ENCODE measurements at regions not wholly inside any gene's neighbourhood (a gene's known extent, or its start where the extent isn't known, plus 50 kb on each side); places are given as distances from the start of the nearest gene placed in this dataset.

- no peaks in the 10 kb centered on the region for H3K4me1 ChIP-seq (ENCODE audit: control insufficient read depth in 2 of 2, insufficient read depth in 2 of 2, low read length in 2 of 2)
- no peak overlapping the region for H3K27ac ChIP-seq (ENCODE audit: low read depth in 2 of 2, low read length in 2 of 2)
- H3K9ac ChIP-seq (ENCODE audit: low read depth in 1 of 2, low read length in 2 of 2), result no peak overlapping the region
- no peak overlapping the region for H3K4me3 ChIP-seq (ENCODE audit: low read length in 2 of 2)
- H3K27me3 ChIP-seq (ENCODE audit: control insufficient read depth in 2 of 2, insufficient read depth in 2 of 2, low read length in 2 of 2), result no peaks in the 10 kb centered on the region
- no peaks in the 10 kb centered on the region for H3K9me3 ChIP-seq (ENCODE audit: control insufficient read depth in 2 of 2, low read length in 2 of 2)
- no peaks in the 10 kb centered on the region for H3K36me3 ChIP-seq (ENCODE audit: control insufficient read depth in 2 of 2, insufficient read depth in 2 of 2, low read length in 2 of 2)
Measured at GRCh38 chr11:23221366-23221765, 361.1 kb upstream of the CCDC179 start.

GRCh38 chr11:23226331-23227077 lies 366.2 kb upstream of the CCDC179 start:
- H3K36me3 ChIP-seq (ENCODE audit: control insufficient read depth in 2 of 2, insufficient read depth in 2 of 2, low read length in 2 of 2), result no peaks in the 10 kb centered on the region
- no peaks in the 10 kb centered on the region for H3K9me3 ChIP-seq (ENCODE audit: control insufficient read depth in 2 of 2, low read length in 2 of 2)
- H3K27me3 ChIP-seq (ENCODE audit: control insufficient read depth in 2 of 2, insufficient read depth in 2 of 2, low read length in 2 of 2), result no peaks in the 10 kb centered on the region
- H3K9ac ChIP-seq (ENCODE audit: low read depth in 1 of 2, low read length in 2 of 2), result no peak overlapping the region
- H3K27ac ChIP-seq (ENCODE audit: low read depth in 2 of 2, low read length in 2 of 2), result no peak overlapping the region
- H3K4me1 ChIP-seq (ENCODE audit: control insufficient read depth in 2 of 2, insufficient read depth in 2 of 2, low read length in 2 of 2), result no peaks in the 10 kb centered on the region
- no peak overlapping the region for H3K4me3 ChIP-seq (ENCODE audit: low read length in 2 of 2)

- Histone ChIP-seq H3K4me1 (ENCODE audit: control insufficient read depth in 2 of 2, insufficient read depth in 2 of 2, low read length in 2 of 2) (no peaks in the 10 kb centered on the region), H3K9me3 (ENCODE audit: control insufficient read depth in 2 of 2, low read length in 2 of 2) (no peaks in the 10 kb centered on the region), H3K4me3 (ENCODE audit: low read length in 2 of 2) (no peak overlapping the region), H3K9ac (ENCODE audit: low read depth in 1 of 2, low read length in 2 of 2) (no peak overlapping the region), H3K27me3 (ENCODE audit: control insufficient read depth in 2 of 2, insufficient read depth in 2 of 2, low read length in 2 of 2) (no peaks in the 10 kb centered on the region), H3K36me3 (ENCODE audit: control insufficient read depth in 2 of 2, insufficient read depth in 2 of 2, low read length in 2 of 2) (no peaks in the 10 kb centered on the region), H3K27ac (ENCODE audit: low read depth in 2 of 2, low read length in 2 of 2) (no peak overlapping the region)
Measured at GRCh38 chr11:23227078-23227445, 366.8 kb upstream of the CCDC179 start.

- Histone ChIP-seq H3K4me1 (ENCODE audit: control insufficient read depth in 2 of 2, insufficient read depth in 2 of 2, low read length in 2 of 2) (no peaks in the 10 kb centered on the region), H3K4me3 (ENCODE audit: low read length in 2 of 2) (no peak overlapping the region), H3K9me3 (ENCODE audit: control insufficient read depth in 2 of 2, low read length in 2 of 2) (no peaks in the 10 kb centered on the region), H3K27ac (ENCODE audit: low read depth in 2 of 2, low read length in 2 of 2) (no peak overlapping the region), H3K27me3 (ENCODE audit: control insufficient read depth in 2 of 2, insufficient read depth in 2 of 2, low read length in 2 of 2) (no peaks in the 10 kb centered on the region), H3K9ac (ENCODE audit: low read depth in 1 of 2, low read length in 2 of 2) (no peak overlapping the region), H3K36me3 (ENCODE audit: control insufficient read depth in 2 of 2, insufficient read depth in 2 of 2, low read length in 2 of 2) (no peaks in the 10 kb centered on the region)
Measured at GRCh38 chr11:23232652-23233051, 372.4 kb upstream of the CCDC179 start.

- H3K9me3 ChIP-seq (ENCODE audit: control insufficient read depth in 2 of 2, low read length in 2 of 2), result no peaks in the 10 kb centered on the region
- H3K4me1 ChIP-seq (ENCODE audit: control insufficient read depth in 2 of 2, insufficient read depth in 2 of 2, low read length in 2 of 2), result no peaks in the 10 kb centered on the region
- H3K4me3 ChIP-seq (ENCODE audit: low read length in 2 of 2), result no peak overlapping the region
- no peak overlapping the region for H3K9ac ChIP-seq (ENCODE audit: low read depth in 1 of 2, low read length in 2 of 2)
- no peaks in the 10 kb centered on the region for H3K27me3 ChIP-seq (ENCODE audit: control insufficient read depth in 2 of 2, insufficient read depth in 2 of 2, low read length in 2 of 2)
- H3K36me3 ChIP-seq (ENCODE audit: control insufficient read depth in 2 of 2, insufficient read depth in 2 of 2, low read length in 2 of 2), result no peaks in the 10 kb centered on the region
- no peak overlapping the region for H3K27ac ChIP-seq (ENCODE audit: low read depth in 2 of 2, low read length in 2 of 2)
Measured at GRCh38 chr11:23233075-23233474, 372.8 kb upstream of the CCDC179 start.

- no peak overlapping the region for H3K9ac ChIP-seq (ENCODE audit: low read depth in 1 of 2, low read length in 2 of 2)
- H3K4me1 ChIP-seq (ENCODE audit: control insufficient read depth in 2 of 2, insufficient read depth in 2 of 2, low read length in 2 of 2), result no peaks in the 10 kb centered on the region
- no peaks in the 10 kb centered on the region for H3K9me3 ChIP-seq (ENCODE audit: control insufficient read depth in 2 of 2, low read length in 2 of 2)
- no peaks in the 10 kb centered on the region for H3K36me3 ChIP-seq (ENCODE audit: control insufficient read depth in 2 of 2, insufficient read depth in 2 of 2, low read length in 2 of 2)
- H3K27ac ChIP-seq (ENCODE audit: low read depth in 2 of 2, low read length in 2 of 2), result no peak overlapping the region
- H3K4me3 ChIP-seq (ENCODE audit: low read length in 2 of 2), result no peak overlapping the region
- no peaks in the 10 kb centered on the region for H3K27me3 ChIP-seq (ENCODE audit: control insufficient read depth in 2 of 2, insufficient read depth in 2 of 2, low read length in 2 of 2)
Measured at GRCh38 chr11:23236826-23237555, 376.7 kb upstream of the CCDC179 start.

GRCh38 chr11:23252426-23252825 lies 392.2 kb upstream of the CCDC179 start:
- Histone ChIP-seq H3K9me3 (ENCODE audit: control insufficient read depth in 2 of 2, low read length in 2 of 2) (no peaks in the 10 kb centered on the region), H3K27me3 (ENCODE audit: control insufficient read depth in 2 of 2, insufficient read depth in 2 of 2, low read length in 2 of 2) (no peaks in the 10 kb centered on the region), H3K36me3 (ENCODE audit: control insufficient read depth in 2 of 2, insufficient read depth in 2 of 2, low read length in 2 of 2) (no peaks in the 10 kb centered on the region), H3K27ac (ENCODE audit: low read depth in 2 of 2, low read length in 2 of 2) (no peak overlapping the region), H3K9ac (ENCODE audit: low read depth in 1 of 2, low read length in 2 of 2) (no peak overlapping the region), H3K4me1 (ENCODE audit: control insufficient read depth in 2 of 2, insufficient read depth in 2 of 2, low read length in 2 of 2) (no peaks in the 10 kb centered on the region), H3K4me3 (ENCODE audit: low read length in 2 of 2) (no peak overlapping the region)

- H3K27ac ChIP-seq (ENCODE audit: low read depth in 2 of 2, low read length in 2 of 2), result no peak overlapping the region
- no peaks in the 10 kb centered on the region for H3K4me1 ChIP-seq (ENCODE audit: control insufficient read depth in 2 of 2, insufficient read depth in 2 of 2, low read length in 2 of 2)
- H3K9me3 ChIP-seq (ENCODE audit: control insufficient read depth in 2 of 2, low read length in 2 of 2), result no peaks in the 10 kb centered on the region
- no peak overlapping the region for H3K4me3 ChIP-seq (ENCODE audit: low read length in 2 of 2)
- H3K9ac ChIP-seq (ENCODE audit: low read depth in 1 of 2, low read length in 2 of 2), result no peak overlapping the region
- H3K36me3 ChIP-seq (ENCODE audit: control insufficient read depth in 2 of 2, insufficient read depth in 2 of 2, low read length in 2 of 2), result no peaks in the 10 kb centered on the region
- H3K27me3 ChIP-seq (ENCODE audit: control insufficient read depth in 2 of 2, insufficient read depth in 2 of 2, low read length in 2 of 2), result no peaks in the 10 kb centered on the region
Measured at GRCh38 chr11:23257088-23257487, 396.8 kb upstream of the CCDC179 start.

GRCh38 chr11:23257556-23257955 lies 397.3 kb upstream of the CCDC179 start:
- Histone ChIP-seq H3K9ac (ENCODE audit: low read depth in 1 of 2, low read length in 2 of 2) (no peak overlapping the region), H3K27ac (ENCODE audit: low read depth in 2 of 2, low read length in 2 of 2) (no peak overlapping the region), H3K4me1 (ENCODE audit: control insufficient read depth in 2 of 2, insufficient read depth in 2 of 2, low read length in 2 of 2) (no peaks in the 10 kb centered on the region), H3K4me3 (ENCODE audit: low read length in 2 of 2) (no peak overlapping the region), H3K36me3 (ENCODE audit: control insufficient read depth in 2 of 2, insufficient read depth in 2 of 2, low read length in 2 of 2) (no peaks in the 10 kb centered on the region), H3K9me3 (ENCODE audit: control insufficient read depth in 2 of 2, low read length in 2 of 2) (no peaks in the 10 kb centered on the region), H3K27me3 (ENCODE audit: control insufficient read depth in 2 of 2, insufficient read depth in 2 of 2, low read length in 2 of 2) (no peaks in the 10 kb centered on the region)

GRCh38 chr11:23263466-23263865 lies 403.2 kb upstream of the CCDC179 start:
- Histone ChIP-seq H3K4me1 (ENCODE audit: control insufficient read depth in 2 of 2, insufficient read depth in 2 of 2, low read length in 2 of 2) (no peaks in the 10 kb centered on the region), H3K36me3 (ENCODE audit: control insufficient read depth in 2 of 2, insufficient read depth in 2 of 2, low read length in 2 of 2) (no peaks in the 10 kb centered on the region), H3K4me3 (ENCODE audit: low read length in 2 of 2) (no peak overlapping the region), H3K9me3 (ENCODE audit: control insufficient read depth in 2 of 2, low read length in 2 of 2) (no peaks in the 10 kb centered on the region), H3K27ac (ENCODE audit: low read depth in 2 of 2, low read length in 2 of 2) (no peak overlapping the region), H3K9ac (ENCODE audit: low read depth in 1 of 2, low read length in 2 of 2) (no peak overlapping the region), H3K27me3 (ENCODE audit: control insufficient read depth in 2 of 2, insufficient read depth in 2 of 2, low read length in 2 of 2) (no peaks in the 10 kb centered on the region)

Measured in mucosa of rectum (tissue), 2 donors.